ENCODE measurements at regions not wholly inside any gene's neighbourhood (a gene's known extent, or its start where the extent isn't known, plus 50 kb on each side); places are given as distances from the start of the nearest gene placed in this dataset.

- no peaks in the 10 kb centered on the region for H3K27me3 ChIP-seq (ENCODE audit: control insufficient read depth, insufficient read depth, low read length, poor library complexity, severe bottlenecking)
- no peak overlapping the region for H3K27ac ChIP-seq (ENCODE audit: insufficient read depth, low read depth, low read length, poor library complexity, severe bottlenecking)
- no peaks in the 10 kb centered on the region for H3K36me3 ChIP-seq (ENCODE audit: control insufficient read depth, insufficient read depth, low read length)
- no peaks in the 10 kb centered on the region for H3K4me1 ChIP-seq (ENCODE audit: control insufficient read depth, insufficient read depth, low read length)
- no peak overlapping the region for H3K4me3 ChIP-seq (ENCODE audit: insufficient read depth, low read depth, low read length)
- 87% methylated on average over 9 of the region's 9 CpGs for WGBS, 2 experiments
- H3K9me3 ChIP-seq (ENCODE audit: control insufficient read depth, low read length): no peaks in the 10 kb centered on the region
Observed at GRCh38 chr6:14802514-14803160, 443.2 kb upstream of the JARID2 start.

GRCh38 chr6:14804001-14804784 is 441.7 kb upstream of the JARID2 start:
- WGBS, 2 experiments: 87 to 88% methylated on average over 18 of the region's 18 CpGs
- H3K9me3 ChIP-seq (ENCODE audit: control insufficient read depth, low read length): no peaks in the 10 kb centered on the region

GRCh38 chr6:14804785-14805210 is 441.1 kb upstream of the JARID2 start:
- Histone ChIP-seq H3K27ac (ENCODE audit: insufficient read depth, low read depth, low read length, poor library complexity, severe bottlenecking) (no peak overlapping the region), H3K4me3 (ENCODE audit: insufficient read depth, low read depth, low read length) (no peak overlapping the region), H3K36me3 (ENCODE audit: control insufficient read depth, insufficient read depth, low read length) (no peaks in the 10 kb centered on the region), H3K27me3 (ENCODE audit: control insufficient read depth, insufficient read depth, low read length, poor library complexity, severe bottlenecking) (no peaks in the 10 kb centered on the region), H3K4me1 (ENCODE audit: control insufficient read depth, insufficient read depth, low read length) (no peaks in the 10 kb centered on the region), H3K9me3 (ENCODE audit: control insufficient read depth, low read length) (no peaks in the 10 kb centered on the region)
- WGBS, 2 experiments: 92% methylated on average over 10 of the region's 10 CpGs

More at GRCh38 chr6:14804001-14804784, 441.7 kb upstream of the JARID2 start:
- Histone ChIP-seq H3K27ac (ENCODE audit: insufficient read depth, low read depth, low read length, poor library complexity, severe bottlenecking) (no peak overlapping the region), H3K36me3 (ENCODE audit: control insufficient read depth, insufficient read depth, low read length) (no peaks in the 10 kb centered on the region), H3K4me1 (ENCODE audit: control insufficient read depth, insufficient read depth, low read length) (no peaks in the 10 kb centered on the region), H3K4me3 (ENCODE audit: insufficient read depth, low read depth, low read length) (no peak overlapping the region), H3K27me3 (ENCODE audit: control insufficient read depth, insufficient read depth, low read length, poor library complexity, severe bottlenecking) (no peaks in the 10 kb centered on the region)

GRCh38 chr6:14806101-14806500 is 439.8 kb upstream of the JARID2 start:
- no peaks in the 10 kb centered on the region for H3K9me3 ChIP-seq (ENCODE audit: control insufficient read depth, low read length)
- H3K27me3 ChIP-seq (ENCODE audit: control insufficient read depth, insufficient read depth, low read length, poor library complexity, severe bottlenecking): no peaks in the 10 kb centered on the region
- H3K27ac ChIP-seq (ENCODE audit: insufficient read depth, low read depth, low read length, poor library complexity, severe bottlenecking): no peak overlapping the region
- no peaks in the 10 kb centered on the region for H3K4me1 ChIP-seq (ENCODE audit: control insufficient read depth, insufficient read depth, low read length)
- no peak overlapping the region for H3K4me3 ChIP-seq (ENCODE audit: insufficient read depth, low read depth, low read length)
- WGBS, 2 experiments: 93 to 97% methylated on average over 2 of the region's 2 CpGs
- H3K36me3 ChIP-seq (ENCODE audit: control insufficient read depth, insufficient read depth, low read length): no peaks in the 10 kb centered on the region

- H3K27ac ChIP-seq (ENCODE audit: insufficient read depth, low read depth, low read length, poor library complexity, severe bottlenecking): no peak overlapping the region
- no peak overlapping the region for H3K4me3 ChIP-seq (ENCODE audit: insufficient read depth, low read depth, low read length)
- WGBS, 2 experiments: 92 to 94% methylated on average over 6 of the region's 6 CpGs
- no peaks in the 10 kb centered on the region for H3K4me1 ChIP-seq (ENCODE audit: control insufficient read depth, insufficient read depth, low read length)
- no peaks in the 10 kb centered on the region for H3K27me3 ChIP-seq (ENCODE audit: control insufficient read depth, insufficient read depth, low read length, poor library complexity, severe bottlenecking)
- H3K36me3 ChIP-seq (ENCODE audit: control insufficient read depth, insufficient read depth, low read length): no peaks in the 10 kb centered on the region
- H3K9me3 ChIP-seq (ENCODE audit: control insufficient read depth, low read length): no peaks in the 10 kb centered on the region
Observed at GRCh38 chr6:14807130-14807529, 438.7 kb upstream of the JARID2 start.

- no peak overlapping the region for H3K27ac ChIP-seq (ENCODE audit: insufficient read depth, low read depth, low read length, poor library complexity, severe bottlenecking)
- 96 to 98% methylated on average over 7 of the region's 7 CpGs for WGBS, 2 experiments
- no peaks in the 10 kb centered on the region for H3K9me3 ChIP-seq (ENCODE audit: control insufficient read depth, low read length)
- H3K27me3 ChIP-seq (ENCODE audit: control insufficient read depth, insufficient read depth, low read length, poor library complexity, severe bottlenecking): no peaks in the 10 kb centered on the region
- no peak overlapping the region for H3K4me3 ChIP-seq (ENCODE audit: insufficient read depth, low read depth, low read length)
- H3K36me3 ChIP-seq (ENCODE audit: control insufficient read depth, insufficient read depth, low read length): no peaks in the 10 kb centered on the region
- no peaks in the 10 kb centered on the region for H3K4me1 ChIP-seq (ENCODE audit: control insufficient read depth, insufficient read depth, low read length)
Observed at GRCh38 chr6:14807971-14808370, 437.9 kb upstream of the JARID2 start.

- Histone ChIP-seq H3K36me3 (ENCODE audit: control insufficient read depth, insufficient read depth, low read length) (no peaks in the 10 kb centered on the region), H3K27me3 (ENCODE audit: control insufficient read depth, insufficient read depth, low read length, poor library complexity, severe bottlenecking) (no peaks in the 10 kb centered on the region), H3K4me3 (ENCODE audit: insufficient read depth, low read depth, low read length) (no peak overlapping the region), H3K4me1 (ENCODE audit: control insufficient read depth, insufficient read depth, low read length) (no peaks in the 10 kb centered on the region), H3K27ac (ENCODE audit: insufficient read depth, low read depth, low read length, poor library complexity, severe bottlenecking) (no peak overlapping the region), H3K9me3 (ENCODE audit: control insufficient read depth, low read length) (no peaks in the 10 kb centered on the region)
- 92 to 94% methylated on average over 6 of the region's 6 CpGs for WGBS, 2 experiments
Observed at GRCh38 chr6:14810021-14810420, 435.8 kb upstream of the JARID2 start.

GRCh38 chr6:14811775-14812428 is 434.0 kb upstream of the JARID2 start:
- 92 to 93% methylated on average over 7 of the region's 7 CpGs for WGBS, 2 experiments
- H3K4me3 ChIP-seq (ENCODE audit: insufficient read depth, low read depth, low read length): no peak overlapping the region
- peaks cover 12% of the 10 kb centered on the region for H3K4me1 ChIP-seq (ENCODE audit: control insufficient read depth, insufficient read depth, low read length)
- no peaks in the 10 kb centered on the region for H3K27me3 ChIP-seq (ENCODE audit: control insufficient read depth, insufficient read depth, low read length, poor library complexity, severe bottlenecking)
- no peak overlapping the region for H3K27ac ChIP-seq (ENCODE audit: insufficient read depth, low read depth, low read length, poor library complexity, severe bottlenecking)
- H3K36me3 ChIP-seq (ENCODE audit: control insufficient read depth, insufficient read depth, low read length): no peaks in the 10 kb centered on the region
- H3K9me3 ChIP-seq (ENCODE audit: control insufficient read depth, low read length): no peaks in the 10 kb centered on the region

- H3K27ac ChIP-seq (ENCODE audit: insufficient read depth, low read depth, low read length, poor library complexity, severe bottlenecking): no peak overlapping the region
- peaks cover 12% of the 10 kb centered on the region for H3K4me1 ChIP-seq (ENCODE audit: control insufficient read depth, insufficient read depth, low read length)
- H3K9me3 ChIP-seq (ENCODE audit: control insufficient read depth, low read length): no peaks in the 10 kb centered on the region
- no peaks in the 10 kb centered on the region for H3K27me3 ChIP-seq (ENCODE audit: control insufficient read depth, insufficient read depth, low read length, poor library complexity, severe bottlenecking)
- no peaks in the 10 kb centered on the region for H3K36me3 ChIP-seq (ENCODE audit: control insufficient read depth, insufficient read depth, low read length)
- 88 to 93% methylated on average over 2 of the region's 2 CpGs for WGBS, 2 experiments
- H3K4me3 ChIP-seq (ENCODE audit: insufficient read depth, low read depth, low read length): no peak overlapping the region
Observed at GRCh38 chr6:14814016-14814415, 431.9 kb upstream of the JARID2 start.

- no peak overlapping the region for H3K4me3 ChIP-seq (ENCODE audit: insufficient read depth, low read depth, low read length)
- H3K4me1 ChIP-seq (ENCODE audit: control insufficient read depth, insufficient read depth, low read length): peaks cover 12% of the 10 kb centered on the region
- H3K9me3 ChIP-seq (ENCODE audit: control insufficient read depth, low read length): no peaks in the 10 kb centered on the region
- no peaks in the 10 kb centered on the region for H3K36me3 ChIP-seq (ENCODE audit: control insufficient read depth, insufficient read depth, low read length)
- 64 to 75% methylated on average over 12 of the region's 12 CpGs for WGBS, 2 experiments
- H3K27ac ChIP-seq (ENCODE audit: insufficient read depth, low read depth, low read length, poor library complexity, severe bottlenecking): no peak overlapping the region
- no peaks in the 10 kb centered on the region for H3K27me3 ChIP-seq (ENCODE audit: control insufficient read depth, insufficient read depth, low read length, poor library complexity, severe bottlenecking)
Observed at GRCh38 chr6:14816116-14816859, 429.6 kb upstream of the JARID2 start.
